GM12892 (cell line): ENCODE measurements at regions not wholly inside any gene's neighbourhood (a gene's known extent, or its start where the extent isn't known, plus 50 kb on each side); places are given as distances from the start of the nearest gene placed in this dataset.
"Not testable (repeated sequence)": the region's sequence is repeated elsewhere in the genome, so short reads cannot be mapped to it uniquely, and the experiment has no call there.

Experiments used
- POLR2A ChIP-seq: IDR thresholded peaks from 2 replicates; pipeline ENCODE4 v1.6.1; 2011; ENCODE audit warnings: low read depth, low read length, control low read depth
- POLR2AphosphoS5 ChIP-seq: IDR thresholded peaks from 2 replicates; pipeline ENCODE4 v1.6.1; 2011; ENCODE audit warnings: low read depth, low read length, control low read depth

GRCh38 chr1:228796945-228797344 lies 61.7 kb downstream of the RHOU start:
- not testable (repeated sequence) for TF ChIP-seq POLR2AphosphoS5, POLR2A
